HG03460 (cell line): ENCODE measurements at regions not wholly inside any gene's neighbourhood (a gene's known extent, or its start where the extent isn't known, plus 50 kb on each side); places are given as distances from the start of the nearest gene placed in this dataset.
"Not testable (repeated sequence)": the region's sequence is repeated elsewhere in the genome, so short reads cannot be mapped to it uniquely, and the experiment has no call there.

Source experiments
- ATAC-seq: cut with Tn5 transposase; IDR thresholded peaks from one replicate; pipeline ENCODE4 v1.9.1; 2021; ENCODE audit not compliant: unreplicated experiment

DNA sequence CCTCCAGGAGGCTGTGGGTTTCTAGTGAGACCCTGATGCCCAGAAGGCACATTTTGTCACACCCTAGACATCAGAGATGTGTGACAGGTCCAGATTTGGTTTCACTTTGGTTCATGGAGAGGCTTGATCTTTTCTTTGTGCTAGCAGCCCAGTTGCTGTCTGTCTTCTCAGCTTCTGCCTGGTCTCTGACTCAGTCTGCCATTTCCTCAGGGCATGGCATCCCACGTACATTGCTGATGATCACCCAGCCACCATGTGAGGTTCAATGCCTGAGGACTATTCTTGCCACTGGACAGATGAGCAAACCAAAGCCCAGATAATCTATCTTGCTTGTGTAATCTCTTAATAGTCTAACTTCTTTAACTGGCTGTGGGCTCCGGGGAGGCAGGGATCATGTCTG lies 144.9 kb upstream of the MRPS22 start:
- no peak for ATAC-seq

DNA sequence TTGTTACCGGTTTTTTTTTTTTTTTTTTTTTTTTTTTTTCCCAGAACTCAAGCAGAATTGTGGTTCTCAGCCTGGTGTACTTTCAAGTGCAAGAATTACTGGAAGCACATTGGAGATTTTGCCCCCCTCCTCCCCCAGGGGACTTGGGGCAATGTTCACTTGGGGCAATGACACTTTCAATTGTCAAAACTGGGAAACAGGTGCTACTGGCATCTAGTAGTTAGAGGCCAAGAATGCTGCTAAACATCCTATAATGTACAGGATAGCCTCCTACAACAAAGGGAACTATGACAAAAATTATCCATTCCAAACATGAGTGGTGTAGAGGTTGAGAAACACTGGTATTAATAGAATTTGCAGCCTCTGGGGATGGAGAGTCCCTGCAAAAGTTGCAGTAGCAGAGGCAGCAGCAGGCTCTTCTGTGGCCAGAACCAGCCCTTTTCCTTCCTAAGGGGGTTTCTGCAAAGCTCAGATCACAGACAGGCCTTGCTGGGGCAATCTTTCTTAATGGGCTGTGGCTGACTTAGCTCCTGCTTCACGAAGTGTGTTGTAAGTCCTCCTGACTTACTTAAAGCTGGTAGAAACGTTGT lies 144.3 kb upstream of the MRPS22 start:
- ATAC-seq: no peak

DNA sequence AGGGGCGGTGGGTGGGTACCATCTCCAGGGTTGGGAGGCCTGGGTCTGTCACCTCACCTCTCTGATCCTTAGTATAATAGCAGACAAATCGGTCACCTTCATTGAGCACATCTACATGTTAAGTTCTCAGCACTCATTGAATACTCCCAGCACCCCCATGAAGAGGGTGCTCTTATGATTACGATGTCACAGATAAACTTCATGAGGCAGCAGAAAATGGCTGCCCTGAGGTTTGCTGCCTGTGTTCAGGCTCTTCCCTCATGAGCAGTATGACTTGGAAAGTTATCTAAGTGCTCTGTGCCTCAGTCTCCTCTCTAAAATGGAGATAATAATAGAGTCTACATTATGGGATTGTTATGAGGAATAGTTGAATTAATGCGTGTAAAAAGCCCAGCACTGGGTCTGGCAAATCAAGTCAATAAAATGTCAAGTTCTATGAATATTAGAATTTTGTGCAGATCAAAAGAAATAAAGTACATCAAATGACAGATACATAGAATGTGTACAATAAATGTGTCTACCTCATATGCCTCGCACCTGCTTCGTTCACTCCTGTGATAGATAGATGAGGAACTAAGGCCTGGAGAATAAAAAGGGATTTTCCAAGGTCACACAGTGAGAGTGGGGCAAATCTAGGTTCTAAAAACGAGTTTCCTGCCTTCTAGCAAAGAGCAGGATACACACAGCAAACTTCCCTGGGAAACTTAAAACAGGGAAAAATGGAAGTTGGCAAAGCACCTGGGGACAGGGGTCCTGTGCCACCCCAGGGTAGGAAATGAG lies 142.2 kb upstream of the MRPS22 start:
- ATAC-seq: no peak

DNA sequence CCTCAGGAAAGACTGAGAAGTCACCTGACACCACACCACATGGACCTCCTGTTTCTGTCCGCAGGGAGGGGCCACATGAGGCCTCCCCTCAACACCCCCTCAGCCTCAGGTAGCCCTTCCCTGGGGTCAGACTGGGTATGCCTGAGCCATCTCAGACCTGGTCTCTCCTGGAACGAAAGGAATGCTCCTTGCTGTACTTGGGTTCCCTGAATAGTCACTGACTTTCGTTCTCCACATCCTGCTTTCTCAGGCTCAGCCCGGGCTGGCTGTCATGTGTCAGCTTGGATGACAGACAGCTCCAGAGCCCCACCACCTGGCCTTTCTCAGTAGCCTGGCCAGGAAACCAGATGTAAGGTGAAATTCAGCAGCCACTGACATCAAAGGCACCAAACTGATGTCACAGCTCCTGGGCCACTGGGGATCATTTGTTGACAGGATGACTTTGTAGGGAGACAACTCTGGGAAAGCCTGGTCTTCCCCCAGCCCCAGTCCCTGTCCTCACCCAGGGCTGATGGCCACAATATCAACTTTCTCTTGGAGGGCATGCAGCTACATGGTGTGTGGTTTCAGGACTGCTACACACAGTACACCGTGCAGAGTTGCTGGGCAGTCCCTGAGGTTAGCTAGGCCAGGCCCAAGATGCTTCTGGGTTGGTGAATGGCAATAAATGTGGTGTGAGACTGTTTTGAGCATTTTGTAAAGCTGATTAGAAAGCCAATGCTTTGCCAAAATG lies 141.4 kb upstream of the MRPS22 start:
- peak; percentile 62 for ATAC-seq

DNA sequence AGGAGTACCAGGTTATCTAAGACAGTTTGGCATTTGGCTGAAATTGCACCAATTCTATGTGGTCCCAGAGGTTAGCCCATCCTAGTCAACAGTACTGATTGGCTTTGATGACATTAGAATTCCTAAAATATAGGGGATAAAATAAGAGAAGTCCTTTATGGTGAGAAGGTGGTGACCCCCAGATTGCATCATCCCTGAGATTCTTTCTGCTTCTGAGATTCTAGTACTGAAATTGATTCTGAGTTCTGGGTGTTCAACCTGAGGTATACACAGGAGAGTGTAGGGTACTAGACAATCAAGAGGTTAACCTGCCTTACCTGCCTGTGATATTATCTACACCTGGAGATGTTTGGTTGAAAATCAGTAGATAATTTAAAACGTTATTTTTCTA lies 140.9 kb upstream of the MRPS22 start:
- no peak for ATAC-seq

DNA sequence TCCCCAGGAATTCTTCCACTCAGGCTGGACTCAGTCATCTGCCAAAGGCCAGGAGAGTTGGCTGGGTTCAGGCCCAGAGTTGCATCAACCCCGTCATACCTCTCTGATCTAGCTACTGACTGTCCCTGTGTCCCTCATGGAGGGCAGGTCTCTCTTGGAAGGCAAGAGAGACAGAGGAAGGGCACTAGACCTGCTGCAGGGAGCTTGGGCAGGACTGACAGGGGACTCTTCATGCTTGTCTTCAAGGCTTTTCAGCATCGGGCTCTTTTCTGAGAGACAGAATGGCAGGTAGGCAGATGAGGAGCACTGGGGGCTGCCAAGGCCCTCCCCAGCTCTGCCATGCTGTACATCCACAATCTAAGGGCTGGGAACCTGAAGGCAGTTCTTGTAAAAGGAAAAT lies 140.1 kb upstream of the MRPS22 start:
- no peak for ATAC-seq

DNA sequence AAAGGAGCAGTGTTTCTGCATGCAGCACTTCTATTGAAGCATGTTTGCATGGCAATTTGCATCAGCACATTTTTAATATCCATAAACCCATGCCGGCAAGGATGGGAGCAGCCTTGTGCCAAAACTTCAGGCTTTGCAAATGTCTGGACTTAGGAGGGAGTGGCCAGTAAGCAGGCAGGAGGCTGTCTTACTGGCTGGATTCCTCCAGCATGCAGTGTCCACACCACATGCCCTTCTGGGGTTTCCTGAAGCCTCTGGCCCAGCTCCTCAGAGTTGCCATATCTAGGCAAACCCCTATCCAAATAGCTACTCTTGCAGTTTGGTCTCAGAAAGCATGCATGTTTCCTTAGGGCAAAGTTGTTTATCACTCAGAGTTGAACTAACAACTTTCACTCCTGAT lies 139.1 kb upstream of the MRPS22 start:
- ATAC-seq: no peak

DNA sequence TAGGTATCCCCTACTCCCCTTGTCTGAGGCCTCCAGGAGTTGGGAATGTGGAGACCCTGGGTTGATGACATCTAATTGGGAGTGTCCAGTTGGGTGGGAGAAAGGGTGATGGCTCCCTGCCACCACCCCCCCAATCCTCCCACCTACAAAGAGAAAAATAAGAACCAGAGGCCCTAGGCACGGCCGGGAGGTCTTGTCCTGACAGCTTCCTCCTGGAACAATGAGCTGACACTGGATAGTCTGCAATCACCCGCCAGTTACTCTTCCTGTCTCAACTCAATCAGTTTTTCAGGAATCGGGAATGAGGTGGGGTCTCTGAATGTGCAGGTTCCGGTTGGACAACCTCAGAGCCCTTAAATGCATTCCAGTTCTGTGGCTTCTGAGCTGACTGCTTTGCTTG lies 129.9 kb upstream of the MRPS22 start:
- no peak for ATAC-seq

DNA sequence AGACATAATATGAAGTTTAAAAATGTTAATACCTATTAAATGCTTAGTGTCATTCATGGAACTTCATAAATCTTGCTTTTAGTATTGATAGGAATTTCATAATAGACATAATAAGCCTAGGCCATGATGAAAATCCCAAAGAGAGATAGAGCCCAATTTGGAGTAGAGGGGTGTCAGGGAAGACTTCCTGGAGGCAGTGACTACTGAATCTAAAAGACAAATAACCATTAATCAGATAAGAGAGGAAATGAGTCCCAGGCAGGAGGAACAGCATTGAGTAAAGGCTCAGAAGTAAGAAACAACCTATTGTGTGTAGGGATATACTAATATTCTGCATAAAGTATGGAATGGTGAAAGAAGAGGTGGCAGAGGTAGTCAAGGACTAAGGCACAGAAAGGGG lies 126.9 kb upstream of the MRPS22 start:
- ATAC-seq: no peak

DNA sequence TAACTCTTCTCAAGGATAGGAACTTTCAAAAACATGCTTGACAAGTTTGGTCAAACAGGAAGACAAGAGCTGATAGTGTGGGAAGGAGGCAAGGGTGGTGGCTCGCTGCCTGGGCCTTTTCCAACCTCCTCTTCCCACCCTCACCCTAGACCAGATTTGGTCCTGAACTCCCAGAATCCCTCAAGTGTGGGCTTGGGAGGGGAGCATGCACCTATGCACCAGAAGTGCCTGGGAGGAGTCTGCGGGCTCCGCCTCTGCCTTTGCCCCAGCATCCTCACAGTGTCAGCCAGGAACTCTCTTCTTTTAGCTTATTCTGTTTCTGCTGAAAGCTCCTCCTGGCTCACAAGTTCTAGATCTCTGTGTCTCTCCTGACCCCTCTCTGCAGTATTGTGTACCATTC lies 126.2 kb upstream of the MRPS22 start:
- no peak for ATAC-seq

DNA sequence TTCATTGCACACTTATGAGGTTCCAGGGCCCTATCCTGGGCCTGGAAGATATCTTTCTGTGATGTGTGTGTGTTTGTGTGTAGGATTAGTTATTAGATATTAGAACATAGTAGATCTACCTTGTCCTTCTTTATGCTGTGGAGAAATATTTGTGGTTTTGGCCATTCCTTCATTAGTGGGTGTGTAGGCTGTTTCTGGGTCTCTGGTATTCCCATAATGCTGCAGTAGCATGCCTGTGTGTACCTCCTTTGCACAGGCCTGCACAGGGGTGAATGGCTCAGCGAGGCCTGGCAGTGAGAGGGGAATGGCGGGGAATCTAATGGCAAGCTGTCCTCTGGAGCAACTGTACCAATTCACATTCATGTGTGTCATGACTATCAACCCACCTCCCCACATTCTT lies 125.8 kb upstream of the MRPS22 start:
- ATAC-seq: no peak

DNA sequence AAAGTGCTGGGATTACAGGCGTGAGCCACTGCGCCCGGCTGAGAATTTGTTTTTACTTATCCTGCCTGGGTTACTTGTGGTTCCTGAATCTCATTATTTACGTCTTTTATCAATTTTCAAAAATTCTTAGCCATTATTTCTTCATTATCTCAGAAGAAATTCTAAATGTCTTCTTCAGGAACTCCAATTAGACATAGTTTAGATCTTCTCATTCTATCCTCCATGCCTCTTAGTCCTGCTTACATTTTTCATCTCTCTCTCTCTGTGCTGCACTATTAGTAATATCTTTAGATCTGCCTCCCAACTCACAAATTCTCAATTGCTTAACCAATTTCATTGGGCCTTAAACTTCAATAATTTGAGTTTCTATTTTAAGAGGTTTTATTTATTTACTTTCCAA lies 124.4 kb upstream of the MRPS22 start:
- no peak for ATAC-seq

DNA sequence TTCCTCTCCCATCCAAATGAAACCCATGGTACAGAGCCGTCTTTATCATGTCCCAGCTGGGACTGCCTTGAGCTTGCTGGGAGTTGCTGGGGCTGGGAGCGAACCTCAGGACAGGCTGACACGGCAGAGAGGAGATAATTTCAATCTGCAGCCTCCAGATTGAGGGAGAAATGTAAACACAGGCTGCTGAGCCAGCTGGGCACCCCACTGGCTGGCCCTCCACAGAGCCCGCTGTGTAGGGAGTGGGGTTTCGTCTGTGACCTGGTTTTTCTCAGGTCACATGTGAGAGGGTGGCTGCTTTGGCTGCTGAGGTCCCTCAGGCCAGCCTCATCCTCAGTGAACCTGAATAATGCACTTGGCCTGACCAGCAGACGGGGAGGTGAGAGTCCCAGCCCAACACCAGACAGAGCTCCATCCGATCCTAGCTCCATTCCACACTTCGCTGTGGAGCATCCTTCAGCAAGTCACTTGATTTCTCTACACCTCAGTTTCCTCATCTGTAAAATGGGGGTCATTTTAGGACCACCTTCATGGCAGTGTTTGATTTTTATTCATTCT lies 121.6 kb upstream of the MRPS22 start:
- ATAC-seq: no peak

DNA sequence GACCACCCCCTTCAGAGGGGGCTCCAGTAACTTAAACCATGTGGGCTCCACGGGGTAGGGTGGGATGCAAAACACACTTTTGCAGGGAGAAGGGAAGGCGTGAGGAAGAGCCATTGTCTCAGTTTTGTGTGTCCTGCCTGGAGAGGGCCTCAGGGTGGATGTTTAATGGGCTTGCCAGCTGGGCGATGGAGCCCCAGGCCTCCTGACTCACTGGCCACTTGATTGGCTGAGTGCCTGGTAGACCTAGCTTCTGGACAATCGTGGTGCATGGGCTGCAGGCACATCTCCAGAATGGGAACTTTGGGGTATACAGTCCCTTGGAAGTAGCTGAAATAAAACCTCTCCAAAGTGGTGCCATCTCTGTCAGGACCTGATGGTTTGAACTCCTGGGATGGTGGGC lies 118.3 kb upstream of the MRPS22 start:
- ATAC-seq: no peak

DNA sequence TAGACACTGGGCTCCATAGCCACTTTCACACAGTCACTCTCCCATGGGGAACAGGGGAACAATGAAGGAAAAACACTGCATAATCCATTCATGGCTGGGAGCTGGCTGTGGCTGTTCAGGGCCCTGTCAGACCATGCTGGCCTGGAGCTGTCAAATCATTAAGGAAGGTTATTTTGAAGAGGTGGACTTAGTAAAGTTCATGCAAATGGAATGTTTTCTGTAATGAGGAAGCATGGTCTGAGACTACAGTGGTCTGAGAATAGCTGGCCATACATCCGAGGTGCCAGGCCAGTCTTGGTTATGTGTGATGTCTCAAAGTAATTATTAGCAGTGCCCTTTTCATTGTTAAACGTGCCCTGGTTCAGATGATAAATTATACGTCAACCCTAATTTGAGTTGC lies 117.1 kb upstream of the MRPS22 start:
- no peak for ATAC-seq

DNA sequence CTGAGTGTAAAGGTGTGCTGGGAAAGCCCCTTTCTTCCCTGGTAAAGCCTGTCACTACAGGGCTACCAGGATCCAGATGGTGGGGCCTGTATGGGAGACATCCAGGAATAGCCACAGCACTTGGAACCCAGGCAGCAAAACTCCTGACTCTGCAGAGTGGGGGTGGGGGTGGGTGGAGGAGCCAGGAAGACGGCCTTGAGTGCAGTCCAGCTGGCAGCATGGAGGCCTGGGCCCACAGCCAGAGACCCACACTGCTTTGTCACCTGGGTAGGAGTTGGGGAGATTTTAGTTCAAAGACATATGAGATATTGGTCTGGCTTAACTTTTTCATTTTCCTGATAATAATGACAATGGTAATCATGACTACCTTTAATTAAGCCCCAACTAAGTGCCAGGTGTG lies 116.7 kb upstream of the MRPS22 start:
- ATAC-seq: no peak

DNA sequence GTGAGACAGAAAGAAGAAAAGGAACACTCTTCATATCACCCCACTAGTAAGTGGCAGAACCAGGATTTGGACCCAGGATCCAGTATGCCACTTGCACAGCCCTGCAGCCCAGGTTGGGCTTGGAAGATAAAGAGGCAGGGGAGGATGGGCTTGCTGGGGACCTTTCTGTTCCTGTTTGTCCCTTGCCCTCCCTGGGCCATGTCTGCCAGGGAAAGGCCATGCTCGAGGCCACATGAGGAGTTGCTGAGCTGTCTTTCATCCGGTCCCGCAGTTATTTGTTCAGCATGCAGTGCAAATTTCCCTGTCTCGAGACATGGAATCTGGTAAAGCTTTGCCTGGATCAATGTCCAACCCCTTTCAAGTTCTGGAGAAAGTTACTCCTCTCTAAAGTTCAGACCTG lies 116.0 kb upstream of the MRPS22 start:
- no peak for ATAC-seq

DNA sequence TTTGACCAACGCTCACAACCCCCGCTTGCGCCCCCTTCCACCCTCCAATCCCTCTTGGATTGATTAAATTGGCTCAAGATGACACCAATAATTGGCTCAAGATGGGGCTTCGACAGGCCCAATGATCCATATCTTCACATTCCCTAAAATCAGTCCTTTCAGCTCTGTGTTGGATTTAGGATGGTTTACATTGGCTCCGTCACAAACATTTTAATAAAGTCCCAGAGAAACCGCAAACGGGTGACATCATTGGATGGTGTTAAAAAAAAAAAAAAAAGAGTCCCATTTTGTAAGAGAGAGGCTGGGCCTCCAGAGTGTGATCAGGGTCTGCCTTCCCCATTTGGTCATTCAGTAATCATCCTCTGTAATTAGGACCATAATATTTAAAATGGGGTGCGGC lies 113.4 kb upstream of the MRPS22 start:
- ATAC-seq: no peak

DNA sequence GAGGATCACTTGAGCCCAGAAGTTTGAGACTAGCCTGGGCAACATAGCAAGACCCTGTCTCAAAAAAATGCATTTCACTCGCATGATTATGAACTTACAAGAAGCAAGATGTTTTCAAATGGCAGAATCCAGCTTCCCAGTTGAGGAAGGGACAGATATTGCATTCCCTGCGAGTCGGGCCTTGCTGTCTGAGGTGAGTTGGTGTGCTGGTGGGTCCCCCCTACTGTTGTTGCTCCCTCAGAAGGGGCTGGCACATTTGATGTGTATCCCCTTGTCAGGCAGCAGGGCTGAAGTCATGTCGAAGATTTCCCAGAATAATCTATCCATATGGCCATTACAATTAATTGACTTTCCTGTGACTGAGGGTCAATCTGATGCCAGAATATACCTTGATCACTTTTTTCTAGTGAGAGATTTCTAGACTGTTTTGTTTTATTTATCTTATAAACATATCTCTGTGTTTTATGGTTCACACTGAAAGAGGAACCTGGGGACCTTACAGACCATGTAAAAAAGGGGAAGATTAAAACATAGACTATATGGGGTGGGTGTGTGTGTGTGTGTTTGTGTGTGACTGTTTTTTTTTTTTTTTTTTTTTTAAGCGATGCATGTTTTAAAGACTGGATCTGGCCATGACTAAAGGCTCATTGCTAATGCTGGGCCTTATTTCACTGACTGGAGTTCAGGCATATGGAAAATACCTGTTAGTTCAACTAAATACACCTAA lies 112.1 kb upstream of the MRPS22 start:
- ATAC-seq: no peak

DNA sequence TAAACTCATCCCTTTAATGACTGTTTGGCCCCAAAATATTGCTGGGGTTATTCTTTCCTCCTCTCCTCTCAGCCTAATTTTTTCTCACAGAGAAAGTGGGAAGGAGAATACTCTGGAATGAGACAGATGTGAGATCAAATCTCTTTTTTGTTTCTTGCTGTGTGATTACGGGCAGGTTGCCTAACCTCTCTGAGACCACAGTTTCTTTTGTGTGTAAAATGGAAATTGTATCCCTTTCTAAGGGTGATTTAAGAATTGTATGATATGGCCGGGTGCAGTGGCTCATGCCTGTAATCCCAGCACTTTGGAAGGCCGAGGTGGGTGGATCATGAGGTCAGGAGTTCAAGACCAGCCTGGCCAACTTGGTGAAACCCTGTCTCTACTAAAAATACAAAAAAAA lies 111.5 kb upstream of the MRPS22 start:
- not testable (repeated sequence) for ATAC-seq

DNA sequence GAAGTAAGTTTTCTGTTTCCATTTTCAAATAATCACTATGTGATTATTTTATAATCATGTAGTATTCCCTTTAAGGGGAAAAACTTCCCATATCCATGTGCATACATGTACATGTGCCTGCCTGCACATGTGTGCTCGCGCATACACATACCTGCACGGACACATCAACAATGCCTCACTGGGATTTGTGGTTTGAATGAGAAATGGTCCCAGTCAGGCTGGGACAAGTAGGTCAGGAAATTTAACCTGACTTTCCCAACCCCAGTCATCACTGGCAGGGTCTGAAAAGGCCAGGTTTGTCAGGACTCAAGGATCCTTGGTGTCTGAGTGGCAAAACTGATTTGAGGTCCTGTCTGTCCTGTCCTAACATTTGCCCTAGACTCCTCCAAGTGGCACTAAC lies 109.3 kb upstream of the MRPS22 start:
- no peak for ATAC-seq
